ENCODE measurements at regions not wholly inside any gene's neighbourhood (a gene's known extent, or its start where the extent isn't known, plus 50 kb on each side); places are given as distances from the start of the nearest gene placed in this dataset.

GRCh38 chr4:33551244-33551643, 2693.1 kb downstream of the ARAP2 start:
- no peaks in the 10 kb centered on the region for H3K36me3 ChIP-seq (ENCODE audit: control insufficient read depth, insufficient read depth, low read length)
- no peak overlapping the region for H3K4me3 ChIP-seq (replicated peaks; ENCODE audit: low read depth, low read length)
- H3K27me3 ChIP-seq (replicated peaks; ENCODE audit: control insufficient read depth, insufficient read depth, low read length): no peaks in the 10 kb centered on the region
- no peak for DNase-seq (ENCODE audit: extremely low read depth, insufficient read length)
- TF ChIP-seq CTCF (IDR thresholded peaks at IDR 0.05; ENCODE audit: insufficient read depth, low read length, poor library complexity, severe bottlenecking): no peak

- H3K36me3 ChIP-seq (ENCODE audit: control insufficient read depth, insufficient read depth, low read length): no peaks in the 10 kb centered on the region
- TF ChIP-seq CTCF (IDR thresholded peaks at IDR 0.05; ENCODE audit: insufficient read depth, low read length, poor library complexity, severe bottlenecking): no peak
- no peak for DNase-seq (ENCODE audit: extremely low read depth, insufficient read length)
- H3K27me3 ChIP-seq (replicated peaks; ENCODE audit: control insufficient read depth, insufficient read depth, low read length): no peaks in the 10 kb centered on the region
- no peak overlapping the region for H3K4me3 ChIP-seq (replicated peaks; ENCODE audit: low read depth, low read length)
Observed at GRCh38 chr4:33561259-33561658, 2683.1 kb downstream of the ARAP2 start.

- Histone ChIP-seq H3K36me3 (ENCODE audit: control insufficient read depth, insufficient read depth, low read length) (no peaks in the 10 kb centered on the region), H3K4me3 (replicated peaks; ENCODE audit: low read depth, low read length) (no peak overlapping the region), H3K27me3 (replicated peaks; ENCODE audit: control insufficient read depth, insufficient read depth, low read length) (no peaks in the 10 kb centered on the region)
- DNase-seq (ENCODE audit: extremely low read depth, insufficient read length): no peak
- no peak for TF ChIP-seq CTCF (IDR thresholded peaks at IDR 0.05; ENCODE audit: insufficient read depth, low read length, poor library complexity, severe bottlenecking)
Observed at GRCh38 chr4:33566649-33567048, 2677.7 kb downstream of the ARAP2 start.

GRCh38 chr4:33577791-33578190, 2666.5 kb downstream of the ARAP2 start:
- no peak for TF ChIP-seq CTCF (IDR thresholded peaks at IDR 0.05; ENCODE audit: insufficient read depth, low read length, poor library complexity, severe bottlenecking)
- H3K27me3 ChIP-seq (replicated peaks; ENCODE audit: control insufficient read depth, insufficient read depth, low read length): no peaks in the 10 kb centered on the region
- no peak for DNase-seq (ENCODE audit: extremely low read depth, insufficient read length)
- H3K4me3 ChIP-seq (replicated peaks; ENCODE audit: low read depth, low read length): no peak overlapping the region
- H3K36me3 ChIP-seq (ENCODE audit: control insufficient read depth, insufficient read depth, low read length): no peaks in the 10 kb centered on the region

GRCh38 chr4:33579951-33580350, 2664.4 kb downstream of the ARAP2 start:
- Histone ChIP-seq H3K27me3 (replicated peaks; ENCODE audit: control insufficient read depth, insufficient read depth, low read length) (no peaks in the 10 kb centered on the region), H3K4me3 (replicated peaks; ENCODE audit: low read depth, low read length) (no peak overlapping the region), H3K36me3 (ENCODE audit: control insufficient read depth, insufficient read depth, low read length) (no peaks in the 10 kb centered on the region)
- no peak for TF ChIP-seq CTCF (IDR thresholded peaks at IDR 0.05; ENCODE audit: insufficient read depth, low read length, poor library complexity, severe bottlenecking)
- no peak for DNase-seq (ENCODE audit: extremely low read depth, insufficient read length)

- Histone ChIP-seq H3K36me3 (ENCODE audit: control insufficient read depth, insufficient read depth, low read length) (no peaks in the 10 kb centered on the region), H3K4me3 (replicated peaks; ENCODE audit: low read depth, low read length) (no peak overlapping the region), H3K27me3 (replicated peaks; ENCODE audit: control insufficient read depth, insufficient read depth, low read length) (no peaks in the 10 kb centered on the region)
- DNase-seq (ENCODE audit: extremely low read depth, insufficient read length): no peak
- TF ChIP-seq CTCF (IDR thresholded peaks at IDR 0.05; ENCODE audit: insufficient read depth, low read length, poor library complexity, severe bottlenecking): no peak
Observed at GRCh38 chr4:33592701-33593100, 2651.6 kb downstream of the ARAP2 start.
